PC-3 (cell line): ENCODE measurements at regions not wholly inside any gene's neighbourhood (a gene's known extent, or its start where the extent isn't known, plus 50 kb on each side); places are given as distances from the start of the nearest gene placed in this dataset.

Experiments
- EZH2 ChIP-seq: fragments of 300-600 bp; sonication (generic); IDR thresholded peaks from one replicate; pipeline ENCODE4 v1.6.1; 2017; ENCODE audit warnings: antibody characterized with exemption, mild to moderate bottlenecking, low read length; ENCODE audit not compliant: unreplicated experiment
- EZH2phosphoT487 ChIP-seq: fragments of 300-600 bp; sonication (generic); IDR thresholded peaks from 2 replicates; pipeline ENCODE4 v1.6.1; 2018; ENCODE audit warnings: mild to moderate bottlenecking, antibody characterized with exemption, low read length, borderline replicate concordance
- TF ChIP-seq, protein P1 (sequence below): fragments of 300-600 bp; sonication (generic); conservative IDR thresholded peaks from 2 replicates; pipeline ENCODE4 v1.5.1; 2017; ENCODE audit warnings: antibody characterized with exemption, low read depth, mild to moderate bottlenecking, low read length

DNA sequence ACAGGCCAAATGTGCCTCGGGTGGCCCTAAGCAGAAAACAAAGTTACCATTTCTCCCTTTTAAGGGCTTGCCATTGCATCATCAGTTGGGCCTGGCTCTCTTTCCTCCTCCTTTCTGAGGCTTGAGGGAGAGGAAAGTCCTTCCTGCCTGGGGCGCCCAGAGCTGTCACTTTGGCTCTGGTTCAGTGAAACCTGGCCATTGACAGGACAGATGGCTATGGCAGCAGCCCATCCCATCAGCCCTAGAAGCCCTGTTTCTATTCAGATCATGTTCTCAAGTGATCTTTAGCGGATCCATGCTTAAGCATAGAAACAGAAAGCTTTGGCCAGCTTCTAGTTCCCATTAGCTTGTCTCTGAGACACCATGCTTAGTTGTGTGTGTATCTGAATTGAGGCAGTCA, 293.4 kb downstream of the YTHDC2 start:
- TF ChIP-seq EZH2phosphoT487 (no peak), EZH2 (no peak)
- TF ChIP-seq, protein P1, sequence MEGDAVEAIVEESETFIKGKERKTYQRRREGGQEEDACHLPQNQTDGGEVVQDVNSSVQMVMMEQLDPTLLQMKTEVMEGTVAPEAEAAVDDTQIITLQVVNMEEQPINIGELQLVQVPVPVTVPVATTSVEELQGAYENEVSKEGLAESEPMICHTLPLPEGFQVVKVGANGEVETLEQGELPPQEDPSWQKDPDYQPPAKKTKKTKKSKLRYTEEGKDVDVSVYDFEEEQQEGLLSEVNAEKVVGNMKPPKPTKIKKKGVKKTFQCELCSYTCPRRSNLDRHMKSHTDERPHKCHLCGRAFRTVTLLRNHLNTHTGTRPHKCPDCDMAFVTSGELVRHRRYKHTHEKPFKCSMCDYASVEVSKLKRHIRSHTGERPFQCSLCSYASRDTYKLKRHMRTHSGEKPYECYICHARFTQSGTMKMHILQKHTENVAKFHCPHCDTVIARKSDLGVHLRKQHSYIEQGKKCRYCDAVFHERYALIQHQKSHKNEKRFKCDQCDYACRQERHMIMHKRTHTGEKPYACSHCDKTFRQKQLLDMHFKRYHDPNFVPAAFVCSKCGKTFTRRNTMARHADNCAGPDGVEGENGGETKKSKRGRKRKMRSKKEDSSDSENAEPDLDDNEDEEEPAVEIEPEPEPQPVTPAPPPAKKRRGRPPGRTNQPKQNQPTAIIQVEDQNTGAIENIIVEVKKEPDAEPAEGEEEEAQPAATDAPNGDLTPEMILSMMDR, result no peak
